ENCODE measurements at regions not wholly inside any gene's neighbourhood (a gene's known extent, or its start where the extent isn't known, plus 50 kb on each side); places are given as distances from the start of the nearest gene placed in this dataset.

GRCh38 chr19:28486926-28487325 is 726.0 kb downstream of the UQCRFS1 start:
- Histone ChIP-seq H3K27ac (ENCODE audit: low read depth, low read length) (no peak overlapping the region), H3K4me1 (ENCODE audit: insufficient read depth, low read length) (no peaks in the 10 kb centered on the region), H3K9me3 (ENCODE audit: low read length) (no peaks in the 10 kb centered on the region), H3K9ac (ENCODE audit: low read length) (no peak overlapping the region), H3K27me3 (ENCODE audit: control insufficient read depth in 1 of 2, insufficient read depth in 2 of 2, low read length in 2 of 2) (no peaks in the 10 kb centered on the region), H3K36me3 (ENCODE audit: insufficient read depth, low read length) (no peaks in the 10 kb centered on the region), H3K4me3 (ENCODE audit: low read depth in 1 of 2, low read length in 2 of 2) (no peak overlapping the region)

DNA sequence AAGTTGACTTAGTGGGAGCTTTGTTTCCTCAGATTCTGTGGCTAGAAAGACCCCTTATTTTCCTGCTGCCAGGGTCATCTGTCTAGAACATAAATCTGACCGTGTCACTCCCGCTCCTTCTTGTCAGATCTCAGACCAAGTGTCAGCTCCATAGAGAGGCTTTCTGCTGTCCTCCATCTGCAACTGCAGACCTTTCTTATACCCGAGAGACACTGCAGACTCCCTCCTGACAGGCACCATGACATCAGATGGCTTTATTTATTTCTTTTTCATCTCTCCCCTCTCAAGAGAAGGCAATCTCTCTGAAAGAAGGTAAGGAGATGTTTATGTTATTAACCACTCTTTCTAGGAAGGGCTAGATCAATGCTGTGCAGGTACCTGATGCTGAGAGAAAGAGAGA is 726.5 kb downstream of the UQCRFS1 start:
- Histone ChIP-seq H3K27me3 (ENCODE audit: control insufficient read depth in 1 of 2, insufficient read depth in 2 of 2, low read length in 2 of 2) (no peaks in the 10 kb centered on the region), H3K4me1 (ENCODE audit: insufficient read depth, low read length) (no peaks in the 10 kb centered on the region), H3K9ac (ENCODE audit: low read length) (no peak overlapping the region), H3K4me3 (ENCODE audit: low read depth in 1 of 2, low read length in 2 of 2) (no peak overlapping the region), H3K9me3 (ENCODE audit: low read length) (no peaks in the 10 kb centered on the region), H3K27ac (ENCODE audit: low read depth, low read length) (no peak overlapping the region), H3K36me3 (ENCODE audit: insufficient read depth, low read length) (no peaks in the 10 kb centered on the region)

DNA sequence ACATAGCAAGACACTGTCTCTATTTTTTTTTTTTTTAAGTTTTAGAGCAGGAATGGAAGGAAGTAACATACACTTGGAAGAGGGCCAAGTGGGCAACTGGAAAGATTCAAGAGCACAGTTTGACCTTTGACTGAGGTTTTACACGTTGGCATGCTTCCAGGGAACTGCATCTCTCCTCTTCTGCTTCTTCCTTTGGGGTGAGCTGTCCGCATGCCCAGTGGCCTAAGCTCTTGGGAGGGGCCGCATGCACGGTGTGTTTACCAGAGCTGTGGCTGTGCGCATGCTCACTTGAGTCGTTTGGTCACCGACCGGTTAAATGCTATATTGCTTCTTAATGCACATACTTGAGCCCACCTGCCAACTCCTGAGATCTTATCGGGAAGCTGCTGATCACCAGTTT is 727.7 kb downstream of the UQCRFS1 start:
- Histone ChIP-seq H3K9me3 (ENCODE audit: low read length) (no peaks in the 10 kb centered on the region), H3K9ac (ENCODE audit: low read length) (no peak overlapping the region), H3K27ac (ENCODE audit: low read depth, low read length) (no peak overlapping the region), H3K4me1 (ENCODE audit: insufficient read depth, low read length) (no peaks in the 10 kb centered on the region), H3K36me3 (ENCODE audit: insufficient read depth, low read length) (no peaks in the 10 kb centered on the region), H3K27me3 (ENCODE audit: control insufficient read depth in 1 of 2, insufficient read depth in 2 of 2, low read length in 2 of 2) (no peaks in the 10 kb centered on the region), H3K4me3 (ENCODE audit: low read depth in 1 of 2, low read length in 2 of 2) (no peak overlapping the region)

GRCh38 chr19:28483197-28483596 is 729.8 kb downstream of the UQCRFS1 start:
- no peaks in the 10 kb centered on the region for H3K9me3 ChIP-seq (ENCODE audit: low read length)
- H3K9ac ChIP-seq (ENCODE audit: low read length), result no peak overlapping the region
- no peaks in the 10 kb centered on the region for H3K27me3 ChIP-seq (ENCODE audit: control insufficient read depth in 1 of 2, insufficient read depth in 2 of 2, low read length in 2 of 2)
- H3K4me3 ChIP-seq (ENCODE audit: low read depth in 1 of 2, low read length in 2 of 2), result no peak overlapping the region
- no peak overlapping the region for H3K27ac ChIP-seq (ENCODE audit: low read depth, low read length)
- no peaks in the 10 kb centered on the region for H3K4me1 ChIP-seq (ENCODE audit: insufficient read depth, low read length)
- no peaks in the 10 kb centered on the region for H3K36me3 ChIP-seq (ENCODE audit: insufficient read depth, low read length)

DNA sequence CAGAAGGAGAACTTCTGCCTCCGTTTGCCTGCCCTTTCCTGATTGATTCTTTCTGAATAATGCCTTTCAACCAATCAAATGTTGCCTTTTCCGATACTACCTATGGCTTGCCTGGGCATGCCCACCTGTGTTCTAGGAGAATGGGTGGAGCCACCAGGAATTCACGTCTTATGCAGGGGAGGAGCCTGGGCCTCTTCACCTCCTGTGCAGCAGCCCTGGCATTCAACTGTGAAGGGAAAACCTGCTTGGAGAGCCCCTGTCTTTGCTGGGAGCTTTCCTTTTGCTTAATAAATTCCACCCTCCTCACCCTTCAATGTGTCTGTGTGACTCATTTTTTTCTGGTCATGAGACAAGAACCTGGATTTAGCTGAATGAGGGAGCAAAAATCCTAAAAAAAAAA is 730.7 kb downstream of the UQCRFS1 start:
- Histone ChIP-seq H3K9ac (ENCODE audit: low read length) (no peak overlapping the region), H3K27me3 (ENCODE audit: control insufficient read depth in 1 of 2, insufficient read depth in 2 of 2, low read length in 2 of 2) (no peaks in the 10 kb centered on the region), H3K4me1 (ENCODE audit: insufficient read depth, low read length) (no peaks in the 10 kb centered on the region), H3K27ac (ENCODE audit: low read depth, low read length) (no peak overlapping the region), H3K36me3 (ENCODE audit: insufficient read depth, low read length) (no peaks in the 10 kb centered on the region), H3K9me3 (ENCODE audit: low read length) (no peaks in the 10 kb centered on the region), H3K4me3 (ENCODE audit: low read depth in 1 of 2, low read length in 2 of 2) (no peak overlapping the region)

DNA sequence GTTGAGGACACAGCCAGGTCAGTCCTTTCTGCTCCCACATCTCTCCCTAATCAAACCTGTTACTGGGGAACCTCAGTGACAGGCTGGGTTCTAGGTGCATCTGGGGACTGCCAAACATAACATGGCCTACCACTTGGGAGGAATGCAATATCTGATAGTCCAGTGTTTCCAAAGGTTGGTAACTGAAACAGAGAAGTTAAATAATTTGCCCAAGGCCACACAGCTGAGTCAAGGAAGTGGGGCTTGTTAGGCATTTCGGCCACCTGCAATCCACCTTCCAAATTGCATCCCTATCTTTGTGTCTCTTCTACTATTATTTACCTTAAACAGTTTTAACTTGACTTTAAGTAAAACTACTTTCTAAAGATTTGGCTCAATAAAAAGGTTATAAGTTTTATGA is 731.3 kb downstream of the UQCRFS1 start:
- Histone ChIP-seq H3K9me3 (ENCODE audit: low read length) (no peaks in the 10 kb centered on the region), H3K9ac (ENCODE audit: low read length) (no peak overlapping the region), H3K36me3 (ENCODE audit: insufficient read depth, low read length) (no peaks in the 10 kb centered on the region), H3K4me3 (ENCODE audit: low read depth in 1 of 2, low read length in 2 of 2) (no peak overlapping the region), H3K27me3 (ENCODE audit: control insufficient read depth in 1 of 2, insufficient read depth in 2 of 2, low read length in 2 of 2) (no peaks in the 10 kb centered on the region), H3K27ac (ENCODE audit: low read depth, low read length) (no peak overlapping the region), H3K4me1 (ENCODE audit: insufficient read depth, low read length) (no peaks in the 10 kb centered on the region)

DNA sequence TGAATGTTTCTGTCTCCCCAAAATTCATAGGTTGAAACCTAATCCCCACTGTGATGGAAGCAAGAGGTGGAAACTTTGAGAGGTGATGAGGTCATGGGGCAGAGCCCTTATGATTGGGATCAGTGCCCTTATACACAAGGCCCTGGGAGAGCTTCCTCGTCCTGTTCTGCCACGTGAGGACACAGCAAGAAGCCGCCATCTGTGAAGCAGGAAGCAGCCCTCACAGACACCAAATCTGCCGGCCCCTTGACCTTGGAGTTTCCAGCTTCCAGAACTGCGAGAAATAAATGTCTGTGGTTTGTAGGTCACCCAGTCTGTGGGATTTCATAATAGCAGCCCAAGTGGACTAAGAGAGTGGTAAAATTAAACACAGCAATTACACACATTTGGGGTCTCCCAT is 737.4 kb downstream of the UQCRFS1 start:
- H3K36me3 ChIP-seq (ENCODE audit: insufficient read depth, low read length), result no peaks in the 10 kb centered on the region
- H3K27ac ChIP-seq (ENCODE audit: low read depth, low read length), result no peak overlapping the region
- H3K9me3 ChIP-seq (ENCODE audit: low read length), result no peaks in the 10 kb centered on the region
- no peaks in the 10 kb centered on the region for H3K27me3 ChIP-seq (ENCODE audit: control insufficient read depth in 1 of 2, insufficient read depth in 2 of 2, low read length in 2 of 2)
- no peaks in the 10 kb centered on the region for H3K4me1 ChIP-seq (ENCODE audit: insufficient read depth, low read length)
- no peak overlapping the region for H3K9ac ChIP-seq (ENCODE audit: low read length)
- no peak overlapping the region for H3K4me3 ChIP-seq (ENCODE audit: low read depth in 1 of 2, low read length in 2 of 2)

- Histone ChIP-seq H3K27ac (ENCODE audit: low read depth, low read length) (no peak overlapping the region), H3K36me3 (ENCODE audit: insufficient read depth, low read length) (no peaks in the 10 kb centered on the region), H3K9me3 (ENCODE audit: low read length) (no peaks in the 10 kb centered on the region), H3K4me1 (ENCODE audit: insufficient read depth, low read length) (no peaks in the 10 kb centered on the region), H3K4me3 (ENCODE audit: low read depth in 1 of 2, low read length in 2 of 2) (no peak overlapping the region), H3K27me3 (ENCODE audit: control insufficient read depth in 1 of 2, insufficient read depth in 2 of 2, low read length in 2 of 2) (no peaks in the 10 kb centered on the region), H3K9ac (ENCODE audit: low read length) (no peak overlapping the region)
Observed at GRCh38 chr19:28472843-28473242, 740.1 kb downstream of the UQCRFS1 start.

DNA sequence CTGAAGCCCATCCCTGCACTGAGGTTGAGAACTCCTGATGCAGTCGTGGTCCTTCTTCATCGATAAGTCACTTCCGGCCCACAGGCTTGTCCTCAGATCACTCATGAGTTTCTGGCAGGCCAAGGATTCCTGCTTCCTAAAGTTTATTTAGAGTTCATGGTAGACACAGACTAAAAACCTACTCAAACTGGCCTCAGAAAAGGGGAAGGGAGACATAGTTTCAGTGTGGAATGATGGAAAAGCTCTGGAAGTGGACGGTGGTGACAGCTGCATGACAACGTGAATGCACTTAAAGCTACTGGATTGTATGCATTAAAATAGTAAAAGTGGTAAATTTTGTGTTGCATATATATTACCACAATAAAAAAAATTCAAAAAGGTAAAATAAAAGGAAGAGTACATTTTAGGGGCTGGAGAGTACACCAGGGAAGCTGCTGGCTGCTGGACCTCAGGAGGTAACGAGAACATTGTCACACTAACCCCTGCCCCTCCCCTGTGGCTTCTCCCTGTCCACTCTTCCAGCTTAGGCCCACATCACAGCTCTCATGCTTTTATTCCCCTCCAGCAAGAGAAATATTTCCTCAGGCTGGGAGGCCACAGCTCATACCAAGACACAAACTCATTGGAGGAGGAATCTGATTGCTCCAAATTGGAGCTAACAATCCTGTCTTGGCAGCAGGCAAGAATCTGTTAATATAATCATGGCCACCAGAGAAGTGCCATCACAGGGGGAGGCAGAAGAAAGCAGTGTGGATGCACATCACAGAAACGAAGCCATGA is 741.0 kb downstream of the UQCRFS1 start:
- Histone ChIP-seq H3K4me3 (ENCODE audit: low read depth in 1 of 2, low read length in 2 of 2) (no peak overlapping the region), H3K36me3 (ENCODE audit: insufficient read depth, low read length) (no peaks in the 10 kb centered on the region), H3K9me3 (ENCODE audit: low read length) (no peaks in the 10 kb centered on the region), H3K27ac (ENCODE audit: low read depth, low read length) (no peak overlapping the region), H3K27me3 (ENCODE audit: control insufficient read depth in 1 of 2, insufficient read depth in 2 of 2, low read length in 2 of 2) (no peaks in the 10 kb centered on the region), H3K9ac (ENCODE audit: low read length) (no peak overlapping the region), H3K4me1 (ENCODE audit: insufficient read depth, low read length) (no peaks in the 10 kb centered on the region)

GRCh38 chr19:28469544-28469943 is 743.4 kb downstream of the UQCRFS1 start:
- H3K9ac ChIP-seq (ENCODE audit: low read length), result no peak overlapping the region
- no peaks in the 10 kb centered on the region for H3K27me3 ChIP-seq (ENCODE audit: control insufficient read depth in 1 of 2, insufficient read depth in 2 of 2, low read length in 2 of 2)

DNA sequence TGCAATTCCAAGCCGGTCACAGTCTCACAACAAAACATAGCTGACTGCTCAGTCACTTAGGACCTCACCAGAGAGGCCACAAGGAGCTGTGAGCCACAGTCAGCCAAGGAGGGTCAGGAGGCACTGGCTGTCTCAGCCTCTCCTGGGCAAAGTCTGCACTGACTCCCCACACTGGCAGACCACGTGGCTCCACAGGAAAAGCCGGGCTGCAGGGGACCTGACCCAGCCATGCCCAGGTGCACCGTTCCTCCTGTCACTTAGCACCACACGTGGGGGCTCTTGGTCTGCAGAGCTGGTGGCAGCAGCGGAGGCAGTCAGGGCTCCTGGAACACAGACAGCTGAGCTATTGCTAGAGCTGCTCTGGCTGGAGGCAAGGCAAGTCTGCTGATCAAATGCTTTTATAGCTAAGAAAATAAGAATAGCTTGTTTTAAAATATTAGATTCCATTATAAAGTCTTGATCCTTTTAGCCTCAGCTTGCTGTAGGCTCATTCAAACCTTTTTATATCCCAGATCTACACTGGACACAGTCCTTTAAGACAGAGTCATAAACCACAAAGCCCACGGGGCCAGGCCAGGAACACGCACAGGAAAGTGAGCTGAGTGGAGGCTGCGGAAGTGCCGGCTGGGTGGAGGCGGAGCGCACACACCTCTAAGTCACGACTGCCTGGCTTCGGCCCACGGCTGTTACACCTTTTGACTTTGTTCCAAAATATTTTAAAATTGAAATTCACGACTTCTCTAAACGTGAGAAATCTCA is 744.1 kb downstream of the UQCRFS1 start:
- Histone ChIP-seq H3K4me3 (ENCODE audit: low read depth in 1 of 2, low read length in 2 of 2) (no peak overlapping the region), H3K9ac (ENCODE audit: low read length) (no peak overlapping the region), H3K9me3 (ENCODE audit: low read length) (no peaks in the 10 kb centered on the region), H3K27ac (ENCODE audit: low read depth, low read length) (no peak overlapping the region), H3K27me3 (ENCODE audit: control insufficient read depth in 1 of 2, insufficient read depth in 2 of 2, low read length in 2 of 2) (peaks cover 0 to 4% of the 10 kb centered on the region in 2 donors), H3K4me1 (ENCODE audit: insufficient read depth, low read length) (no peaks in the 10 kb centered on the region), H3K36me3 (ENCODE audit: insufficient read depth, low read length) (no peaks in the 10 kb centered on the region)

More at GRCh38 chr19:28469544-28469943, 743.4 kb downstream of the UQCRFS1 start:
- Histone ChIP-seq H3K4me3 (ENCODE audit: low read depth in 1 of 2, low read length in 2 of 2) (no peak overlapping the region), H3K27ac (ENCODE audit: low read depth, low read length) (no peak overlapping the region), H3K36me3 (ENCODE audit: insufficient read depth, low read length) (no peaks in the 10 kb centered on the region), H3K9me3 (ENCODE audit: low read length) (no peaks in the 10 kb centered on the region), H3K4me1 (ENCODE audit: insufficient read depth, low read length) (no peaks in the 10 kb centered on the region)
